ENCODE measurements at regions not wholly inside any gene's neighbourhood (a gene's known extent, or its start where the extent isn't known, plus 50 kb on each side); places are given as distances from the start of the nearest gene placed in this dataset.

- no CpG with 5 or more reads among the region's 1 CpG for WGBS, 2 donors (ENCODE audit: extremely low coverage in 2 of 2, insufficient read length in 2 of 2, insufficient replicate concordance in 1 of 2)
- no peaks in the 10 kb centered on the region for H3K4me1 ChIP-seq (ENCODE audit: control insufficient read depth in 2 of 2, insufficient read depth in 1 of 2, low read depth in 1 of 2, low read length in 2 of 2)
Measured at GRCh38 chr2:94966689-94967088, 58.8 kb upstream of the MAL start.

GRCh38 chr2:94970353-94970752 lies 55.2 kb upstream of the MAL start:
- Histone ChIP-seq H2BK15ac (ENCODE audit: low read length) (no peak overlapping the region), H3K4me2 (ENCODE audit: insufficient read depth, low read length, poor library complexity, severe bottlenecking) (no peak overlapping the region), H3K23ac (ENCODE audit: low read depth, low read length, poor library complexity) (no peak overlapping the region), H3K27ac (replicated peaks; ENCODE audit: low read length) (no peak overlapping the region), H3K4me1 (ENCODE audit: control insufficient read depth in 2 of 2, insufficient read depth in 1 of 2, low read depth in 1 of 2, low read length in 2 of 2) (no peaks in the 10 kb centered on the region), H4K91ac (ENCODE audit: low read depth, low read length, poor library complexity) (no peak overlapping the region), H3K27me3 (ENCODE audit: control insufficient read depth in 3 of 3, insufficient read depth in 3 of 3, low read depth in 1 of 3, low read length in 3 of 3) (peaks cover 0 to 3% (median 1%) of the 10 kb centered on the region in 3 experiments), H3K4me3 (ENCODE audit: low read length in 2 of 2) (no peak overlapping the region), H4K8ac (ENCODE audit: low read depth, low read length) (no peak overlapping the region), H2BK120ac (ENCODE audit: low read depth, low read length) (no peak overlapping the region), H3K14ac (ENCODE audit: low read length) (no peak overlapping the region), H3K79me1 (ENCODE audit: low read depth, low read length) (no peaks in the 10 kb centered on the region), H3K18ac (ENCODE audit: low read length) (no peak overlapping the region), H3K4ac (ENCODE audit: low read length) (no peak overlapping the region), H2AFZ (ENCODE audit: low read length) (no peak overlapping the region), H3K9ac (ENCODE audit: low read depth, low read length, poor library complexity) (no peak overlapping the region), H2BK12ac (ENCODE audit: low read length) (no peak overlapping the region), H3K36me3 (replicated peaks in 1 of 2; ENCODE audit: control insufficient read depth in 2 of 2, insufficient read depth in 2 of 2, low read length in 2 of 2) (no peaks in the 10 kb centered on the region), H2AK5ac (ENCODE audit: low read depth, low read length) (no peak overlapping the region), H3K9me3 (replicated peaks in 1 of 2; ENCODE audit: control insufficient read depth in 2 of 2, insufficient read depth in 1 of 2, low read depth in 1 of 2, low read length in 2 of 2) (no peaks in the 10 kb centered on the region), H2BK5ac (ENCODE audit: low read length) (no peak overlapping the region)
- no CpG with 5 or more reads among the region's 4 CpGs for WGBS, 2 donors (ENCODE audit: extremely low coverage in 2 of 2, insufficient read length in 2 of 2, insufficient replicate concordance in 1 of 2)
- no peak for DNase-seq (ENCODE audit: low spot score)

More at GRCh38 chr2:94966689-94967088, 58.8 kb upstream of the MAL start:
- Histone ChIP-seq H3K14ac (ENCODE audit: low read length) (no peak overlapping the region), H2BK15ac (ENCODE audit: low read length) (no peak overlapping the region), H3K23ac (ENCODE audit: low read depth, low read length, poor library complexity) (no peak overlapping the region), H3K4ac (ENCODE audit: low read length) (no peak overlapping the region), H3K9ac (ENCODE audit: low read depth, low read length, poor library complexity) (no peak overlapping the region), H3K36me3 (replicated peaks in 1 of 2; ENCODE audit: control insufficient read depth in 2 of 2, insufficient read depth in 2 of 2, low read length in 2 of 2) (no peaks in the 10 kb centered on the region), H3K9me3 (replicated peaks in 1 of 2; ENCODE audit: control insufficient read depth in 2 of 2, insufficient read depth in 1 of 2, low read depth in 1 of 2, low read length in 2 of 2) (no peaks in the 10 kb centered on the region), H2AK5ac (ENCODE audit: low read depth, low read length) (no peak overlapping the region), H2AFZ (ENCODE audit: low read length) (no peak overlapping the region), H3K79me1 (ENCODE audit: low read depth, low read length) (no peaks in the 10 kb centered on the region), H3K18ac (ENCODE audit: low read length) (no peak overlapping the region), H2BK120ac (ENCODE audit: low read depth, low read length) (no peak overlapping the region), H2BK12ac (ENCODE audit: low read length) (no peak overlapping the region), H3K4me3 (ENCODE audit: low read length in 2 of 2) (no peak overlapping the region), H4K91ac (ENCODE audit: low read depth, low read length, poor library complexity) (no peak overlapping the region), H3K27me3 (ENCODE audit: control insufficient read depth in 3 of 3, insufficient read depth in 3 of 3, low read depth in 1 of 3, low read length in 3 of 3) (peaks cover 0 to 3% (median 1%) of the 10 kb centered on the region in 3 experiments), H3K27ac (replicated peaks; ENCODE audit: low read length) (no peak overlapping the region), H4K8ac (ENCODE audit: low read depth, low read length) (no peak overlapping the region), H2BK5ac (ENCODE audit: low read length) (no peak overlapping the region), H3K4me2 (ENCODE audit: insufficient read depth, low read length, poor library complexity, severe bottlenecking) (no peak overlapping the region)
- DNase-seq (ENCODE audit: low spot score): no peak
